ENCODE measurements at regions not wholly inside any gene's neighbourhood (a gene's known extent, or its start where the extent isn't known, plus 50 kb on each side); places are given as distances from the start of the nearest gene placed in this dataset.

- DNase-seq, result no peak
Measured at GRCh38 chr12:83408851-83409250, 722.1 kb downstream of the TMTC2 start.

GRCh38 chr12:83408146-83408545 lies 721.4 kb downstream of the TMTC2 start:
- DNase-seq, result no peak

- no peak for DNase-seq
Measured at GRCh38 chr12:83404521-83404920, 717.8 kb downstream of the TMTC2 start.

- DNase-seq, result no peak
Measured at GRCh38 chr12:83390186-83390585, 703.5 kb downstream of the TMTC2 start.

GRCh38 chr12:83389237-83389996 lies 702.7 kb downstream of the TMTC2 start:
- DNase-seq, result no peak

GRCh38 chr12:83388551-83388950 lies 701.8 kb downstream of the TMTC2 start:
- DNase-seq, result no peak

- DNase-seq, result no peak
Measured at GRCh38 chr12:83386527-83387264, 700.0 kb downstream of the TMTC2 start.

GRCh38 chr12:83378186-83378727 lies 691.6 kb downstream of the TMTC2 start:
- DNase-seq, result no peak

- DNase-seq, result no peak
Measured at GRCh38 chr12:83365317-83365716, 678.6 kb downstream of the TMTC2 start.

GRCh38 chr12:83361475-83361874 lies 674.8 kb downstream of the TMTC2 start:
- DNase-seq, result no peak

GRCh38 chr12:83361071-83361470 lies 674.4 kb downstream of the TMTC2 start:
- DNase-seq, result no peak

- DNase-seq, result no peak
Measured at GRCh38 chr12:83349907-83350611, 663.4 kb downstream of the TMTC2 start.

- DNase-seq, result no peak
Measured at GRCh38 chr12:83346333-83346732, 659.6 kb downstream of the TMTC2 start.

- no peak for DNase-seq
Measured at GRCh38 chr12:83343767-83344166, 657.1 kb downstream of the TMTC2 start.

- DNase-seq, result no peak
Measured at GRCh38 chr12:83335748-83336147, 649.0 kb downstream of the TMTC2 start.

- DNase-seq, result no peak
Measured at GRCh38 chr12:83326666-83327065, 640.0 kb downstream of the TMTC2 start.

GRCh38 chr12:83323866-83324265 lies 637.2 kb downstream of the TMTC2 start:
- no peak for DNase-seq

GRCh38 chr12:83322809-83323208 lies 636.1 kb downstream of the TMTC2 start:
- DNase-seq, result no peak

GRCh38 chr12:83321971-83322370 lies 635.3 kb downstream of the TMTC2 start:
- no peak for DNase-seq

GRCh38 chr12:83320350-83320749 lies 633.6 kb downstream of the TMTC2 start:
- DNase-seq, result no peak

GRCh38 chr12:83318386-83319098 lies 631.8 kb downstream of the TMTC2 start:
- no peak for DNase-seq

- DNase-seq, result no peak
Measured at GRCh38 chr12:83317595-83317994, 630.9 kb downstream of the TMTC2 start.

- DNase-seq, result no peak
Measured at GRCh38 chr12:83313827-83314226, 627.1 kb downstream of the TMTC2 start.
